Umbilical cord (tissue), 1 donor: ENCODE measurements at regions not wholly inside any gene's neighbourhood (a gene's known extent, or its start where the extent isn't known, plus 50 kb on each side); places are given as distances from the start of the nearest gene placed in this dataset.

Source experiments
- DNase-seq: peaks from one replicate; pipeline ENCODE4 v3.0.0-alpha.2; 2015; ENCODE audit warnings: low spot score

GRCh38 chr3:23644099-23644498 is 161.7 kb upstream of the UBE2E1 start:
- DNase-seq = no peak

GRCh38 chr3:23644676-23645075 is 161.1 kb upstream of the UBE2E1 start:
- no peak for DNase-seq

- no peak for DNase-seq
These were observed 160.1 kb upstream of the UBE2E1 start for GRCh38 chr3:23645533-23646183.

GRCh38 chr3:23646184-23646920 is 159.4 kb upstream of the UBE2E1 start:
- peak; percentile 69 for DNase-seq

- DNase-seq = no peak
These were observed 158.0 kb upstream of the UBE2E1 start for GRCh38 chr3:23647706-23648258.

GRCh38 chr3:23648326-23648995 is 157.3 kb upstream of the UBE2E1 start:
- peak; percentile 13 for DNase-seq

GRCh38 chr3:23648996-23649395 is 156.8 kb upstream of the UBE2E1 start:
- no peak for DNase-seq

- no peak for DNase-seq
These were observed 156.3 kb upstream of the UBE2E1 start for GRCh38 chr3:23649448-23649847.

GRCh38 chr3:23650371-23651140 is 155.2 kb upstream of the UBE2E1 start:
- peak; percentile 58 for DNase-seq

- DNase-seq = no peak
These were observed 151.9 kb upstream of the UBE2E1 start for GRCh38 chr3:23653647-23654525.

GRCh38 chr3:23654571-23654970 is 151.2 kb upstream of the UBE2E1 start:
- DNase-seq = no peak

- DNase-seq = no peak
These were observed 150.0 kb upstream of the UBE2E1 start for GRCh38 chr3:23655749-23656148.

GRCh38 chr3:23656199-23656598 is 149.6 kb upstream of the UBE2E1 start:
- DNase-seq = no peak

GRCh38 chr3:23656821-23657220 is 148.9 kb upstream of the UBE2E1 start:
- DNase-seq = no peak

GRCh38 chr3:23657647-23658046 is 148.1 kb upstream of the UBE2E1 start:
- DNase-seq = no peak

- DNase-seq = no peak
These were observed 146.5 kb upstream of the UBE2E1 start for GRCh38 chr3:23659274-23659673.

GRCh38 chr3:23659840-23660430 is 145.8 kb upstream of the UBE2E1 start:
- DNase-seq = no peak

GRCh38 chr3:23662079-23662617 is 143.6 kb upstream of the UBE2E1 start:
- DNase-seq = no peak

- no peak for DNase-seq
These were observed 142.5 kb upstream of the UBE2E1 start for GRCh38 chr3:23663246-23663645.

GRCh38 chr3:23663661-23664186 is 142.0 kb upstream of the UBE2E1 start:
- no peak for DNase-seq
